WTC11 (cell line): ENCODE measurements at regions not wholly inside any gene's neighbourhood (a gene's known extent, or its start where the extent isn't known, plus 50 kb on each side); places are given as distances from the start of the nearest gene placed in this dataset.

ENCODE experiments used
- ATAC-seq: fragments of 200-7000 bp; cut with Tn5 transposase; 2 replicates; pipeline ENCODE4 v1.10.0; 2021; ENCODE audit warnings: mild to moderate bottlenecking, moderate library complexity
- CTCF ChIA-PET: fragments of 300-600 bp; sonication (Branson Sonifier 250); formaldehyde crosslinking; loops from one replicate; lab custom pipeline; 2021; ENCODE audit warnings: antibody characterized with exemption; lab: Charles Lee
- POLR2A ChIA-PET: fragments of 350-600 bp; sonication (Branson Sonifier 250); formaldehyde crosslinking; loops from one replicate; lab custom pipeline; 2021; ENCODE audit warnings: antibody characterized with exemption; lab: Charles Lee
- DNase-seq: peaks from one replicate; pipeline ENCODE4 v3.0.0; 2021; ENCODE audit warnings: low spot score
- H3K27ac Mint-ChIP-seq: 2 replicates; pipeline ENCODE4 v1.8.0; 2021; ENCODE audit warnings: mixed read lengths
- H3K27me3 Mint-ChIP-seq: 2 replicates; pipeline ENCODE4 v1.8.0; 2021; ENCODE audit warnings: low read depth, mild to moderate bottlenecking, moderate library complexity, mixed read lengths
- H3K36me3 Mint-ChIP-seq: 2 replicates; pipeline ENCODE4 v1.8.0; 2021; ENCODE audit warnings: mixed read lengths
- H3K4me1 Mint-ChIP-seq: 2 replicates; pipeline ENCODE4 v1.8.0; 2022; ENCODE audit warnings: mixed read lengths
- H3K4me3 Mint-ChIP-seq: 2 replicates; pipeline ENCODE4 v1.8.0; 2021; ENCODE audit warnings: mild to moderate bottlenecking, moderate library complexity, mixed read lengths
- H3K9me3 Mint-ChIP-seq: 2 replicates; pipeline ENCODE4 v1.8.0; 2021; ENCODE audit warnings: mixed read lengths
- ATF1 ChIP-seq: sonication (generic); formaldehyde crosslinking; IDR thresholded peaks from 2 replicates; pipeline ENCODE4 v1.8.1; 2023; ENCODE audit warnings: mild to moderate bottlenecking, moderate library complexity, missing genetic modification reagents
- CBFB ChIP-seq: sonication (generic); formaldehyde crosslinking; IDR thresholded peaks from 2 replicates; pipeline ENCODE4 v1.8.1; 2022; ENCODE audit warnings: mild to moderate bottlenecking, low read depth, missing genetic modification reagents
- CREB1 ChIP-seq: sonication (generic); formaldehyde crosslinking; IDR thresholded peaks from 2 replicates; pipeline ENCODE4 v1.8.0; 2023; ENCODE audit warnings: mild to moderate bottlenecking, missing genetic modification reagents
- FOXJ3 ChIP-seq: sonication (generic); formaldehyde crosslinking; IDR thresholded peaks from 2 replicates; pipeline ENCODE4 v1.9.0; 2021; ENCODE audit warnings: missing genetic modification reagents, mild to moderate bottlenecking, borderline replicate concordance
- FOXP1 ChIP-seq: sonication (generic); formaldehyde crosslinking; IDR thresholded peaks from 2 replicates; pipeline ENCODE4 v1.8.0; 2022; ENCODE audit warnings: missing genetic modification reagents, mild to moderate bottlenecking, moderate library complexity, borderline replicate concordance
- FOXP4 ChIP-seq: sonication (generic); formaldehyde crosslinking; IDR thresholded peaks from 2 replicates; pipeline ENCODE4 v1.8.0; 2022; ENCODE audit warnings: mild to moderate bottlenecking, missing genetic modification reagents
- GRHL2 ChIP-seq: fragments of 250-450 bp; sonication (Bioruptor Pico); IDR thresholded peaks from 2 replicates; pipeline ENCODE4 v1.8.0; 2022; ENCODE audit warnings: mild to moderate bottlenecking, moderate library complexity; ENCODE audit not compliant: insufficient replicate concordance, severe bottlenecking
- GTF2I ChIP-seq: fragments of 250-450 bp; sonication (Bioruptor Pico); conservative IDR thresholded peaks from 2 replicates; pipeline ENCODE4 v1.4.0; 2021; ENCODE audit warnings: mild to moderate bottlenecking
- IRF1 ChIP-seq: sonication (generic); formaldehyde crosslinking; IDR thresholded peaks from 2 replicates; pipeline ENCODE4 v1.8.0; 2023; ENCODE audit warnings: missing genetic modification reagents
- JUN ChIP-seq: sonication (generic); formaldehyde crosslinking; IDR thresholded peaks from 2 replicates; pipeline ENCODE4 v1.8.0; 2023; ENCODE audit warnings: mild to moderate bottlenecking, missing genetic modification reagents
- KAT7 ChIP-seq: sonication (generic); formaldehyde crosslinking; IDR thresholded peaks from 2 replicates; pipeline ENCODE4 v1.8.1; 2023; ENCODE audit warnings: missing genetic modification reagents, mild to moderate bottlenecking, borderline replicate concordance
- NFATC4 ChIP-seq: fragments of 250-450 bp; sonication (Bioruptor Pico); IDR thresholded peaks from 2 replicates; pipeline ENCODE4 v1.9.0; 2021; ENCODE audit warnings: mild to moderate bottlenecking
- NFYB ChIP-seq: sonication (generic); formaldehyde crosslinking; conservative IDR thresholded peaks from 2 replicates; pipeline ENCODE4 v1.8.0; 2022; ENCODE audit warnings: low read depth, missing genetic modification reagents
- NR3C1 ChIP-seq: sonication (generic); formaldehyde crosslinking; conservative IDR thresholded peaks from 2 replicates; pipeline ENCODE4 v1.8.1; 2023; ENCODE audit warnings: low read depth, mild to moderate bottlenecking, missing genetic modification reagents
- PRDM15 ChIP-seq: sonication (generic); formaldehyde crosslinking; IDR thresholded peaks from 2 replicates; pipeline ENCODE4 v1.8.0; 2022; ENCODE audit warnings: missing genetic modification reagents
- SMAD4 ChIP-seq: sonication (generic); formaldehyde crosslinking; IDR thresholded peaks from 2 replicates; pipeline ENCODE4 v1.8.0; 2022; ENCODE audit warnings: mild to moderate bottlenecking, missing genetic modification reagents
- SOX15 ChIP-seq: fragments of 250-450 bp; sonication (Bioruptor Pico); IDR thresholded peaks from 2 replicates; pipeline ENCODE4 v1.9.0; 2021; ENCODE audit warnings: mild to moderate bottlenecking
- TCF7 ChIP-seq: sonication (generic); formaldehyde crosslinking; IDR thresholded peaks from 2 replicates; pipeline ENCODE4 v1.8.0; 2022; ENCODE audit warnings: mild to moderate bottlenecking, low read depth, missing genetic modification reagents, moderate library complexity
- TEAD1 ChIP-seq: sonication (generic); formaldehyde crosslinking; IDR thresholded peaks from 2 replicates; pipeline ENCODE4 v1.8.0; 2022; ENCODE audit warnings: mild to moderate bottlenecking, missing genetic modification reagents
- TP53 ChIP-seq: sonication (generic); formaldehyde crosslinking; IDR thresholded peaks from 2 replicates; pipeline ENCODE4 v1.8.1; 2023; ENCODE audit warnings: mild to moderate bottlenecking, missing genetic modification reagents
- ZBTB21 ChIP-seq: sonication (generic); formaldehyde crosslinking; IDR thresholded peaks from 2 replicates; pipeline ENCODE4 v1.8.1; 2023; ENCODE audit warnings: mild to moderate bottlenecking, missing genetic modification reagents, borderline replicate concordance
- ZNF138 ChIP-seq: sonication (generic); formaldehyde crosslinking; conservative IDR thresholded peaks from 2 replicates; pipeline ENCODE4 v1.8.1; 2022; ENCODE audit warnings: mild to moderate bottlenecking, moderate library complexity, missing genetic modification reagents
- ZNF396 ChIP-seq: fragments of 250-450 bp; sonication (Bioruptor Pico); IDR thresholded peaks from 2 replicates; pipeline ENCODE4 v1.8.0; 2021; ENCODE audit warnings: mild to moderate bottlenecking, moderate library complexity, borderline replicate concordance
- ZNF423 ChIP-seq: fragments of 250-450 bp; sonication (Bioruptor Pico); IDR thresholded peaks from 2 replicates; pipeline ENCODE4 v2.1.2; 2022; ENCODE audit warnings: mild to moderate bottlenecking, moderate library complexity
- ZNF671 ChIP-seq: fragments of 250-450 bp; sonication (Bioruptor Pico); IDR thresholded peaks from 2 replicates; pipeline ENCODE4 v1.8.0; 2021; ENCODE audit warnings: mild to moderate bottlenecking
- TF ChIP-seq, protein P1 (sequence below): sonication (generic); formaldehyde crosslinking; IDR thresholded peaks from 2 replicates; pipeline ENCODE4 v1.8.1; 2023; ENCODE audit warnings: mild to moderate bottlenecking, missing genetic modification reagents
- TF ChIP-seq, protein P2 (sequence below): sonication (generic); formaldehyde crosslinking; IDR thresholded peaks from 2 replicates; pipeline ENCODE4 v1.8.0; 2022; ENCODE audit warnings: mild to moderate bottlenecking, missing genetic modification reagents
- TF ChIP-seq, protein P3 (sequence below): fragments of 200-600 bp; IDR thresholded peaks from 2 replicates; pipeline ENCODE4 v1.8.0; 2022; ENCODE audit warnings: antibody characterized with exemption
- TF ChIP-seq, protein P4 (sequence below): sonication (generic); formaldehyde crosslinking; IDR thresholded peaks from 2 replicates; pipeline ENCODE4 v1.8.1; 2022; ENCODE audit warnings: low read depth, missing genetic modification reagents, borderline replicate concordance

- POLR2A ChIA-PET = no interaction called here
- TF ChIP-seq CREB1 = no peak
- TF ChIP-seq NFYB (CRISPR knock-in tag) = no peak
- no peak for TF ChIP-seq TP53
- TF ChIP-seq, protein P1, sequence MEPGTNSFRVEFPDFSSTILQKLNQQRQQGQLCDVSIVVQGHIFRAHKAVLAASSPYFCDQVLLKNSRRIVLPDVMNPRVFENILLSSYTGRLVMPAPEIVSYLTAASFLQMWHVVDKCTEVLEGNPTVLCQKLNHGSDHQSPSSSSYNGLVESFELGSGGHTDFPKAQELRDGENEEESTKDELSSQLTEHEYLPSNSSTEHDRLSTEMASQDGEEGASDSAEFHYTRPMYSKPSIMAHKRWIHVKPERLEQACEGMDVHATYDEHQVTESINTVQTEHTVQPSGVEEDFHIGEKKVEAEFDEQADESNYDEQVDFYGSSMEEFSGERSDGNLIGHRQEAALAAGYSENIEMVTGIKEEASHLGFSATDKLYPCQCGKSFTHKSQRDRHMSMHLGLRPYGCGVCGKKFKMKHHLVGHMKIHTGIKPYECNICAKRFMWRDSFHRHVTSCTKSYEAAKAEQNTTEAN (CRISPR knock-in tag) = no peak
- no peak for TF ChIP-seq ZNF138
- TF ChIP-seq PRDM15 (CRISPR knock-in tag) = no peak
- TF ChIP-seq GTF2I (CRISPR knock-in tag) = no peak
- TF ChIP-seq TCF7 (CRISPR knock-in tag) = no peak
- TF ChIP-seq, protein P2, sequence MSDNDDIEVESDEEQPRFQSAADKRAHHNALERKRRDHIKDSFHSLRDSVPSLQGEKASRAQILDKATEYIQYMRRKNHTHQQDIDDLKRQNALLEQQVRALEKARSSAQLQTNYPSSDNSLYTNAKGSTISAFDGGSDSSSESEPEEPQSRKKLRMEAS = no peak
- no peak for TF ChIP-seq FOXJ3 (CRISPR knock-in tag)
- no peak for TF ChIP-seq ZNF671 (CRISPR knock-in tag)
- TF ChIP-seq CBFB (CRISPR knock-in tag) = no peak
- no peak for TF ChIP-seq TEAD1 (CRISPR knock-in tag)
- TF ChIP-seq ZNF423 = no peak
- no peak for TF ChIP-seq NFATC4
- no peak for TF ChIP-seq GRHL2
- no peak for TF ChIP-seq NR3C1 (CRISPR knock-in tag)
- no peak for TF ChIP-seq KAT7 (CRISPR knock-in tag)
- no peak for TF ChIP-seq ZBTB21 (CRISPR knock-in tag)
- DNase-seq = no peak
Measured at GRCh38 chr11:30089921-30090320, 73.1 kb upstream of the KCNA4 start.

GRCh38 chr11:30091246-30091645, 74.4 kb upstream of the KCNA4 start:
- Mint-ChIP-seq H3K27me3 (peaks cover 10% of the 10 kb centered on the region; the same call in 1 of the 2 replicates), H3K4me3 (no peak overlapping the region)
- DNase-seq = no peak
- TF ChIP-seq TEAD1 (CRISPR knock-in tag) (no peak), SMAD4 (CRISPR knock-in tag) (no peak), SOX15 (CRISPR knock-in tag) (no peak), IRF1 (CRISPR knock-in tag) (no peak), FOXP1 (CRISPR knock-in tag) (no peak), JUN (CRISPR knock-in tag) (no peak), ATF1 (CRISPR knock-in tag) (no peak), FOXP4 (CRISPR knock-in tag) (no peak), ZNF396 (CRISPR knock-in tag) (no peak)
- TF ChIP-seq, protein P3, sequence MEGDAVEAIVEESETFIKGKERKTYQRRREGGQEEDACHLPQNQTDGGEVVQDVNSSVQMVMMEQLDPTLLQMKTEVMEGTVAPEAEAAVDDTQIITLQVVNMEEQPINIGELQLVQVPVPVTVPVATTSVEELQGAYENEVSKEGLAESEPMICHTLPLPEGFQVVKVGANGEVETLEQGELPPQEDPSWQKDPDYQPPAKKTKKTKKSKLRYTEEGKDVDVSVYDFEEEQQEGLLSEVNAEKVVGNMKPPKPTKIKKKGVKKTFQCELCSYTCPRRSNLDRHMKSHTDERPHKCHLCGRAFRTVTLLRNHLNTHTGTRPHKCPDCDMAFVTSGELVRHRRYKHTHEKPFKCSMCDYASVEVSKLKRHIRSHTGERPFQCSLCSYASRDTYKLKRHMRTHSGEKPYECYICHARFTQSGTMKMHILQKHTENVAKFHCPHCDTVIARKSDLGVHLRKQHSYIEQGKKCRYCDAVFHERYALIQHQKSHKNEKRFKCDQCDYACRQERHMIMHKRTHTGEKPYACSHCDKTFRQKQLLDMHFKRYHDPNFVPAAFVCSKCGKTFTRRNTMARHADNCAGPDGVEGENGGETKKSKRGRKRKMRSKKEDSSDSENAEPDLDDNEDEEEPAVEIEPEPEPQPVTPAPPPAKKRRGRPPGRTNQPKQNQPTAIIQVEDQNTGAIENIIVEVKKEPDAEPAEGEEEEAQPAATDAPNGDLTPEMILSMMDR = no peak
- TF ChIP-seq, protein P4, sequence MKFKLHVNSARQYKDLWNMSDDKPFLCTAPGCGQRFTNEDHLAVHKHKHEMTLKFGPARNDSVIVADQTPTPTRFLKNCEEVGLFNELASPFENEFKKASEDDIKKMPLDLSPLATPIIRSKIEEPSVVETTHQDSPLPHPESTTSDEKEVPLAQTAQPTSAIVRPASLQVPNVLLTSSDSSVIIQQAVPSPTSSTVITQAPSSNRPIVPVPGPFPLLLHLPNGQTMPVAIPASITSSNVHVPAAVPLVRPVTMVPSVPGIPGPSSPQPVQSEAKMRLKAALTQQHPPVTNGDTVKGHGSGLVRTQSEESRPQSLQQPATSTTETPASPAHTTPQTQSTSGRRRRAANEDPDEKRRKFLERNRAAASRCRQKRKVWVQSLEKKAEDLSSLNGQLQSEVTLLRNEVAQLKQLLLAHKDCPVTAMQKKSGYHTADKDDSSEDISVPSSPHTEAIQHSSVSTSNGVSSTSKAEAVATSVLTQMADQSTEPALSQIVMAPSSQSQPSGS = no peak

More at GRCh38 chr11:30089921-30090320, 73.1 kb upstream of the KCNA4 start:
- Mint-ChIP-seq H3K4me1 (no peaks in the 10 kb centered on the region), H3K4me3 (no peak overlapping the region), H3K27me3 (peaks cover 6% of the 10 kb centered on the region), H3K9me3 (peaks cover 7% of the 10 kb centered on the region), H3K36me3 (no peaks in the 10 kb centered on the region), H3K27ac (no peak overlapping the region)
- CTCF ChIA-PET = no interaction called here
- ATAC-seq = no peak

More at GRCh38 chr11:30091246-30091645, 74.4 kb upstream of the KCNA4 start:
- Mint-ChIP-seq H3K36me3 (no peaks in the 10 kb centered on the region), H3K27ac (no peak overlapping the region), H3K9me3 (peaks cover 11% of the 10 kb centered on the region), H3K4me1 (no peaks in the 10 kb centered on the region)
- CTCF ChIA-PET = no interaction called here
- no peak for ATAC-seq
- POLR2A ChIA-PET = no interaction called here
